Tibial nerve (tissue), 4 donors: ENCODE measurements at regions not wholly inside any gene's neighbourhood (a gene's known extent, or its start where the extent isn't known, plus 50 kb on each side); places are given as distances from the start of the nearest gene placed in this dataset.

Experiments used
- DNase-seq, 2 donors: peaks; one replicate each; pipeline ENCODE4 v3.0.0-alpha.2; 2019; ENCODE audit warnings: low spot score in 2 of 2
- H3K27ac ChIP-seq, 4 donors: fragments of 200-600 bp; sonication (generic) in 3 of 4; one replicate each; pipeline ENCODE4 v1.5.1; 2017 to 2019; ENCODE audit warnings: mild to moderate bottlenecking in 1 of 4
- H3K27me3 ChIP-seq, 2 donors: fragments of 200-600 bp; sonication (generic) in 1 of 2; one replicate each; pipeline versions ENCODE4 v1.5.1 to v1.6.0; 2017 to 2019
- H3K36me3 ChIP-seq, 3 donors: fragments of 200-600 bp; sonication (generic); one replicate each; pipeline ENCODE4 v1.5.1; 2018 to 2019
- H3K4me1 ChIP-seq, 4 donors: fragments of 200-600 bp; sonication (generic) in 3 of 4; one replicate each; pipeline ENCODE4 v1.5.1; 2017 to 2019
- H3K4me3 ChIP-seq, 4 donors: fragments of 200-600 bp; sonication (generic) in 3 of 4; one replicate each; pipeline ENCODE4 v1.5.1; 2017 to 2019; ENCODE audit warnings: mild to moderate bottlenecking in 1 of 4, moderate library complexity in 1 of 4
- H3K9me3 ChIP-seq, 4 donors: fragments of 200-600 bp; sonication (generic) in 3 of 4; one replicate each; pipeline ENCODE4 v1.5.1; 2017 to 2019
- EP300 ChIP-seq, 2 donors: sonication (generic); formaldehyde crosslinking; IDR thresholded peaks; one replicate each; pipeline ENCODE4 v1.6.1; 2017; ENCODE audit warnings: antibody characterized with exemption in 2 of 2, mild to moderate bottlenecking in 1 of 2
- POLR2A ChIP-seq, 2 donors: fragments of 450-650 bp; IDR thresholded peaks; one replicate each; pipeline ENCODE4 v1.6.1; 2017; ENCODE audit warnings: antibody characterized with exemption in 2 of 2, mild to moderate bottlenecking in 2 of 2, moderate library complexity in 2 of 2
- WGBS, 2 donors: methylation state at CpG; one replicate each; pipeline ENCODE4 v1.1.5; 2018; 5-methylcytosine and 5-hydroxymethylcytosine counted together
- TF ChIP-seq, protein P1 (sequence below), 5 experiments: fragments of 200-600 bp in 3 of 5; fragments of 450-650 bp in 2 of 5; sonication (generic) in 3 of 5; IDR thresholded peaks; one replicate each; pipeline ENCODE4 v1.5.1; 2016 to 2019; ENCODE audit warnings: antibody characterized with exemption in 5 of 5, mild to moderate bottlenecking in 3 of 5, moderate library complexity in 2 of 5

DNA sequence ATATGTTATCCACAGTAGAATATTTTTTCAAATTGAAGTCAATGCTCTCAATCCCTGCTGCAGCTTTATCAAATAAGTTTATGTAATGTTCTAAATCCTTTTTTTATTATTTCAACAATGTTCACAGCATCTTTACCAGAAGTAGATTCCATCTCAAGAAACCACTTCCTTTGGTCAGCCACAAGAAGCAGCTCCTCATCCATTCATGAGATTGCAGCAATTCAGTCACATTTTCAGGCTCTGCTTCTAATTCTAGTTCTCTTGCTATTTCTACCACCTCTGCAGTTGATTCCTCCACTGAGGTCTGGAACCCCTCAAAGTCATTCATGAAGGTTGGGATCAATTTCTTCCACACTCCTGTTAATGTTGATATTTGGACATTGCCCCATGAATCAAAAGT is 2301.3 kb upstream of the TENM3 start:
- H3K4me3 ChIP-seq, result no peak overlapping the region
- no peaks in the 10 kb centered on the region for H3K36me3 ChIP-seq
- no peaks in the 10 kb centered on the region for H3K4me1 ChIP-seq
- no peaks in the 10 kb centered on the region for H3K27me3 ChIP-seq
- TF ChIP-seq, protein P1, sequence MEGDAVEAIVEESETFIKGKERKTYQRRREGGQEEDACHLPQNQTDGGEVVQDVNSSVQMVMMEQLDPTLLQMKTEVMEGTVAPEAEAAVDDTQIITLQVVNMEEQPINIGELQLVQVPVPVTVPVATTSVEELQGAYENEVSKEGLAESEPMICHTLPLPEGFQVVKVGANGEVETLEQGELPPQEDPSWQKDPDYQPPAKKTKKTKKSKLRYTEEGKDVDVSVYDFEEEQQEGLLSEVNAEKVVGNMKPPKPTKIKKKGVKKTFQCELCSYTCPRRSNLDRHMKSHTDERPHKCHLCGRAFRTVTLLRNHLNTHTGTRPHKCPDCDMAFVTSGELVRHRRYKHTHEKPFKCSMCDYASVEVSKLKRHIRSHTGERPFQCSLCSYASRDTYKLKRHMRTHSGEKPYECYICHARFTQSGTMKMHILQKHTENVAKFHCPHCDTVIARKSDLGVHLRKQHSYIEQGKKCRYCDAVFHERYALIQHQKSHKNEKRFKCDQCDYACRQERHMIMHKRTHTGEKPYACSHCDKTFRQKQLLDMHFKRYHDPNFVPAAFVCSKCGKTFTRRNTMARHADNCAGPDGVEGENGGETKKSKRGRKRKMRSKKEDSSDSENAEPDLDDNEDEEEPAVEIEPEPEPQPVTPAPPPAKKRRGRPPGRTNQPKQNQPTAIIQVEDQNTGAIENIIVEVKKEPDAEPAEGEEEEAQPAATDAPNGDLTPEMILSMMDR (IDR thresholded peaks at IDR 0.05), result no peak
- no peak for TF ChIP-seq EP300 (IDR thresholded peaks at IDR 0.05)
- no peak for TF ChIP-seq POLR2A (IDR thresholded peaks at IDR 0.05)
- DNase-seq, result no peak
- peaks cover 0 to 14% (median 0%) of the 10 kb centered on the region in 4 donors for H3K9me3 ChIP-seq
- H3K27ac ChIP-seq, result no peak overlapping the region

DNA sequence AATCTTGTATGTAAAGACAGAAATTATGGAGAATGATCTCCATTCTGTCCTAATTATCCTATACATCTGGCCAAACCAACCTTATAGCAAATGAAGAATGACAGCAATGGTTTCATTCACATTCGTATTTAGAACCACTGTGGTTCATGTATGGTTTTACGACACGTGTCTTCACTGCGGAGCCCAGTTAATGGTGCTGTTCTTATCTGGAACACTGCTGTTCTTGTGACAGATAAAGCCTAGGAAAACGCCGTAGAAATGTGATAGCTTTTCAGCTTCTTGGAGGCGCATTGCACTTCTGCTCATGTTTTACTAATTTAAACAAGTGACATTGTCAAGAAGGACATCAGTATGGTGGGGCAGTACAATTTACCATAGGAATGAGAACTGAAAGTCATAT is 2266.4 kb upstream of the TENM3 start:
- no peaks in the 10 kb centered on the region for H3K9me3 ChIP-seq
- H3K4me1 ChIP-seq, result no peaks in the 10 kb centered on the region
- H3K27ac ChIP-seq, result no peak overlapping the region
- WGBS, 2 donors, result 82 to 87% methylated on average over 7 of the region's 7 CpGs
- TF ChIP-seq POLR2A (IDR thresholded peaks at IDR 0.05) (no peak), EP300 (IDR thresholded peaks at IDR 0.05) (no peak)
- TF ChIP-seq, protein P1 (IDR thresholded peaks at IDR 0.05), result no peak
- no peak for DNase-seq
- H3K4me3 ChIP-seq, result no peak overlapping the region
- no peaks in the 10 kb centered on the region for H3K36me3 ChIP-seq
- no peaks in the 10 kb centered on the region for H3K27me3 ChIP-seq

DNA sequence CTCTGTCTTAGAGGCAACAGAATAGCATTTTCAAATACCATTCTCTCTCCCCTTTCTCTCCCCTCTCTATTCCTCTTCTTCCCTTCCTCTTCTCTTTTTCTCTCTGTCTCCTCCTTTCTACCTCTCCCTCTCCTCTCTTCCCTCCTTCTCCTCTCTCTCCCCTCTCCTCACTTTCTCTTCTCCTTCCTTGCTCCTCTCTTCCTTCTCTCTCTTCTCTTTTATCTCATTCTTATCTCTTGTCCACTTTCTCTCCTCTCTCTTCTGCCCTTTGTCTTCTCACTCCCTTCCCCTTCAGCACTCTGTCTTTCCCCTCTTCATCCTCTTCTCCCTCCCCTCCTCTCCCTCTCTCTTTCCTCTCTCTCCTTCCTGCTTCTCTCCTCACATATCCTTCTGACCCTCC is 2265.8 kb upstream of the TENM3 start:
- Histone ChIP-seq H3K9me3 (no peaks in the 10 kb centered on the region), H3K36me3 (no peaks in the 10 kb centered on the region), H3K27me3 (no peaks in the 10 kb centered on the region), H3K27ac (no peak overlapping the region), H3K4me3 (no peak overlapping the region), H3K4me1 (no peaks in the 10 kb centered on the region)
- no peak for DNase-seq
- TF ChIP-seq POLR2A (IDR thresholded peaks at IDR 0.05) (no peak), EP300 (IDR thresholded peaks at IDR 0.05) (no peak)
- TF ChIP-seq, protein P1 (IDR thresholded peaks at IDR 0.05), result no peak

DNA sequence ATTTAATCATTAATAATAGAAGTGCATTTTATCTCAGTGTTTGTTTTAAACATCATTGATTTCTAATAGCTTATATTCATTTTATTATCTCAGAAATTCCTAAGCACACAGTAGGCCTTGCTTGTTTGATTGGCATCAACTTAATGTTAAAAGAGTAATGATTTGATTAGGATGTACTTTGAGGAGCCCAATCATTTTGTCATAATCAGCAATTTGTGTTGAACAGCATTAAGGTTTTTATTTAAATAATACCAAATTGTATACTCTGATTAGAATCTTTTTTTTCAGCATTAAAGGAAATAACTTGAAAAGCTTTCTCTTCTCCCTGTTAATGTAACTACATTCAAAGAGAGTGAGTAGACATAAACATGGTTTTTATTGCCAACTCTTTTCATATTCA is 2262.0 kb upstream of the TENM3 start:
- H3K4me1 ChIP-seq, result no peaks in the 10 kb centered on the region
- no peaks in the 10 kb centered on the region for H3K27me3 ChIP-seq
- no peak for DNase-seq
- H3K4me3 ChIP-seq, result no peak overlapping the region
- TF ChIP-seq, protein P1 (IDR thresholded peaks at IDR 0.05), result no peak
- TF ChIP-seq EP300 (IDR thresholded peaks at IDR 0.05) (no peak), POLR2A (IDR thresholded peaks at IDR 0.05) (no peak)
- H3K36me3 ChIP-seq, result no peaks in the 10 kb centered on the region
- no peaks in the 10 kb centered on the region for H3K9me3 ChIP-seq
- no peak overlapping the region for H3K27ac ChIP-seq

GRCh38 chr4:179989975-179990374 is 2253.2 kb upstream of the TENM3 start:
- Histone ChIP-seq H3K27me3 (no peaks in the 10 kb centered on the region), H3K4me1 (no peaks in the 10 kb centered on the region), H3K36me3 (no peaks in the 10 kb centered on the region), H3K9me3 (no peaks in the 10 kb centered on the region), H3K4me3 (no peak overlapping the region), H3K27ac (no peak overlapping the region)
- TF ChIP-seq EP300 (IDR thresholded peaks at IDR 0.05), result no peak
- no peak for TF ChIP-seq POLR2A (IDR thresholded peaks at IDR 0.05)
- TF ChIP-seq, protein P1 (IDR thresholded peaks at IDR 0.05), result no peak
- WGBS, 2 donors, result 57 to 87% methylated on average over 4 of the region's 4 CpGs
- no peak for DNase-seq
